HuH-7.5 (cell line): ENCODE measurements at regions not wholly inside any gene's neighbourhood (a gene's known extent, or its start where the extent isn't known, plus 50 kb on each side); places are given as distances from the start of the nearest gene placed in this dataset.

ENCODE experiments used
- DNase-seq: peaks from one replicate; pipeline ENCODE4 v3.0.0; 2011; ENCODE audit warnings: low spot score

DNA sequence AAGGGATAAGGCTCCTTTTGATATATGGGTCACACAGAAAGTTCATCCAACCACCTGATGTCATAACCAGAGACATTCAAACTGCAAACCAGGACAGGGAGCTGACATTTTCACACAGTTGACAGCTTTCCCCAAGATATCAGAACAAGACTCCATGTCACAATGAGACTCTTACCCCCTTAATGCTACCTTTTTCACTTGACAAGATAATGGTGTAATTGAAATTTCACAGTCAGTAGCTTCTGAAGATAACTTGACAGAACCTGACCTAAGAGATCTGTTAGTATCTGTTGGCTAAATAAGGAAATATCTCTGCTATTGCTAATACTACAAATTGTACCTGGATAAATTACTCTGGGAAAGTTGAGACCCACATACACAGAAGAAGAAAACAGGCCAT, 187.3 kb downstream of the C12orf50 start:
- no peak for DNase-seq

DNA sequence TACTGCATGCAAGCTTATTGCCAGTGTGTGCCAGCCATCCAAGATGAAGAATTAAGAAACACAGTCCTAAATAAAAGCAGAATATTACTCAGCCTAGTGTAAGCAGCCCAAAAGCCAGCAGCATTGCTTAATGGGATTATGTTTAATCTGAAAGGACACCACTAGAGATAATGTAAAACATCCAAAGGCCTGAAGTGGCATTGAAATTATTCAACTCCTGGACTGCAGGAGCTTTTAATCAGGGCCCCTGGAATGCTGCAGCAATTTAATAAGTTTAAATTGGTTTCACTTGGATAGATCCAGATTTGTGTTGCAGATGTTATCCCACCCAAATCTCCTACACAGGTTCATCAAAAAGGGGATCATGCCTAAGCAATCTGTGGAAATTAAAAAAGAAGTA, 193.0 kb downstream of the C12orf50 start:
- no peak for DNase-seq

DNA sequence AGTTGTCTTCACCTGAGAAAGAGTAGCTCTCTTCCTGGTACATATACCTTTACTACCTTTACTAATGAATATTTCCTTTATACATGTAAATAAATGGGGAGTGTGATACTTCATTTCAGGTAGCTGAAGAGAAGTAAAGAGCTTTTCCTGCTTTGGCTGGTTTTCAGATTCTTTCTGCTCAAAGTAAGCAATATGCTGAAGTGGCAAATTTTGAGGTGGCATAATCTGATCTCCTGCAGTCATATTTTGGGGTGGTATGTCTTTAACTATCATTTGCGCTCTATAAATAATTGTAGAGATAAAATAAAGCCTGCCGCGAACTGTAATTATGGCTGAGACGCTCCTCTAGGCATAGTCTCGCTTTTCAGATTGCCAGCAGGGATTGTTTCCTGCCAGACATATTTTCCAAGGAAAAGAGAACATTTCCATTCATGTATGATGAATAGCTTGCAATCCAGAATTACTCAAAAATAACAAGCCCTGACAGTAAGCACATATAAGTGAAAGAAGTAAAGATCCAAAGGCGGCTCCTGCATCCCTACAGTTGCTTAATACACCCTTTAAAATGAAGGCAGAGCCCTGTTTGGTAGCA, 200.7 kb downstream of the C12orf50 start:
- no peak for DNase-seq

DNA sequence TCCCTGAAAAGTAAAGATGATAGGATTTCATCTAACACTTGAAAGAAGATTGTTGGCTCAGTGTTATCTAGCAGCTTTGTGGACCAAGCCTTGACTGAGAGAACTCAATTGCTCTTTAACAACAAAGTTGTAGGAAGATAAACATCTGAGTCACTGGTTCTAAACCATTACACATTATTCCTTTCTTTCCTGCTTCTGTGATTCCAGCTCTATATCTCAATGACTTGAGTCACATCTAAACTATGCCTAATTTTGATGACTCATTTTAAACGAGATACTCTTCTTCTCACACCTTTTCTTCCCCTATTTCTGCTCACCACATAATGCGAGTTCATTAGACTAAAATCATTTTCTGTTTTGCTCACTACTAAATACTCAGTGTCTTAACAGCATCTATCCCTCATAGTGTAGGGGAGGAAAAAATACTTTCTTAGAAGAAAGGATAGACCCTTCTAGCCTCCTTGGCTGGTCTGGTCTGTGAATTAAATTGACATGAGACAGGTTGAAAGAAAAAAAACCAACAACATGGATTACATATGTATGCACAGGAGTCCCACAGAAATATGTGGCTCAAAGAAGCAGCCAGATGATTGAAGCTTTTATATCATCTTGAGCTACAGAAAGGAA, 201.4 kb downstream of the C12orf50 start:
- DNase-seq = no peak

DNA sequence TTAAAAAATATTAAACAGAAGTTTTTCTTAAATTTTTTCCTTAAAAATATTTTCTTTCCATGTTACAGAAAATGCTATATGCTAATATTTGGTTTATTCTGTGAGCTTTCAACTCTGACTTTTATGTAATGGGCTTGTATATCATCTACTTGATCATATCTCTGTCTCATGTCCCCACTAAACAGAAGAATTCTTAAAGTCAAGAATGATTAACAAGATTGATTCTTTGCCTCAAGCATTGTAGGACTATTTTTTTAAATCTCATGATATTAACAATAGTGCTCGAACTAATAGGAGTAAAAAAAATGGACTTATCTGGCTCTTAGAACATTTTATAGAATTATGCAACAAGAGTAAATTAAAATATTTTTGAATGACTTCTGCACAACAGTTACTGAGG, 206.3 kb downstream of the C12orf50 start:
- no peak for DNase-seq

DNA sequence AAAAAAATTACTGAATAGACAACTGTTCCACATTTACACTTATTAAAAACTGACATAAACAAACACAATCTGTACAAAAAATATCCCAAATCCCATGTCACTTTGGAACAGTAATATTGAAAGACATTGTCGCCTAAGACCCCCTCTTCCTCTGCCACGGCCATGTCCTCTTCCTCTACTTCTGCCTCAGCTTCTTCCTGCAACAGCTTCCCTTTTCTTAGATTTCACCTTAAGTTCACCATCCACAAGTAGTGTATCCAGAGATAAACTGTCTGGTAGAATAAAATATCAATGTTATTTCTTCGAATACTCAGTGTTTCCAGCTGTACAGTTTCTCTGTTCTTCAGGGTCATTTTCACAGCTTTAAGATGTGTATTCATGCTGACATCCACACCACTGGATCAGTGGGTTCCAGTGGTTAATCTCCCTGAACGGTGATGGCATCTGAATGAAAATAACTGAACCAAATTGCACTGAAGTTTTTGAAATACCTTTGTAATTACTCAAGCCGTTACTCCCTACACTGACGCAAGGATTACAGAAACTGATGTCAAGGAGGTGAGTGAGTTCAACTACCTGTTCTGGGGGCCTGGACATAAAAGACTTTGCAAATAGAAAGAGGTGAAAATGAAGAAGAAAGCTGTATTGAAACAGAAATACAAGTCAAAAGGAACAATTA, 208.5 kb downstream of the C12orf50 start:
- no peak for DNase-seq

DNA sequence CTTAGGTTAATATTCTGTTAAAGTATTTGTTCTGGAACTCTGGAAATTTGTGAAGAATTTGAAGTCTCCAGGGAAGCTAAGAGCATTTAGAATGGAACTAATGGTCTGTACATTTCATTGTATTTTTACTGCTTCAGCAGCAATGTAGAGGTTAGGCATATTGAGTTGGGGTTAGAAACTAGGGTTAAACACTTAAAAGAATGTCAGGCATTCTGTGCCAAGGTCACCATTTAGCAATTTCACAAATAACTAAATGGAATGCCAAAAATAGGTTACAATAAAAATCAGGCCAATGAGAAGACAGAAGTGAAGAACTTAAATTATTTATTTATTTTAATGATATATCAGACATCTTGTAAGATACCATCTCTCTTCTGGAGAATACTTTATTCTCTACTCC, 210.8 kb downstream of the C12orf50 start:
- DNase-seq = no peak

DNA sequence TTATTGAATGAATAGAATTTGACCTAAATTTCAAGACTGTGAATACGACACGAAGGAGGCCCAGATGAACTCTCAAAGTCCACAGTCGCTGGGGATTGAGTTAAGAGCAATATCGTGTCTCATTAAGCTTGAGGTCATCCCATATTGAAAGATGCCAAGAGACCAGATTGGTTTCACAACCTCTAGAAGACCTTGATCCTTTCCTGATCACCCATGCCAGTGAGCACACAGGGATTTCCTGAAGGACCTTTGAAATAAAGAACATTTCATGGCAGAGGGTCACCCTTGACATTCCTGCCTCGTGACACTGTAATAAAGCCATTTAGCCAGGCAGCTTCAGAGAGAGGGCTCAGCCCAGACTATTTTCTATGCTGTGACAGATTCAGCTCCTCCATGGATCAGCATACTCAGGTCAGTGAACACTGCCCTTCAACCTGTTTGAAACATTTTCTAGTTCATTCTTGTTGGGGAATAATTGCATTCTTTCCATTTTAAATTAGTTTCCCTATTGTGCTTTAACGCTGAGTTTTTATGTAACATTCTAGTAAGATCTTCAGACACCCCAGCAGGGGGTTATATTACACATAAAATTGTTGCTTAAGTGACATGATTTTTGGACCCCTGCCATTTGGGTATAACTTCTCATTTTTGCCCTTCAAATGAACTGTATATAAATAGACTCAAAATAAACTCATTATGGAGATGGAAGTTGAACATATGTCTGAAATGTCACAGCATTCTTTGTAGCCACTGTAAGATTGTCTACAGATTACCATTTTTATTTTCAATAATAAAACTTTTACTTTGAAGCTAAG, 213.2 kb downstream of the C12orf50 start:
- no peak for DNase-seq

DNA sequence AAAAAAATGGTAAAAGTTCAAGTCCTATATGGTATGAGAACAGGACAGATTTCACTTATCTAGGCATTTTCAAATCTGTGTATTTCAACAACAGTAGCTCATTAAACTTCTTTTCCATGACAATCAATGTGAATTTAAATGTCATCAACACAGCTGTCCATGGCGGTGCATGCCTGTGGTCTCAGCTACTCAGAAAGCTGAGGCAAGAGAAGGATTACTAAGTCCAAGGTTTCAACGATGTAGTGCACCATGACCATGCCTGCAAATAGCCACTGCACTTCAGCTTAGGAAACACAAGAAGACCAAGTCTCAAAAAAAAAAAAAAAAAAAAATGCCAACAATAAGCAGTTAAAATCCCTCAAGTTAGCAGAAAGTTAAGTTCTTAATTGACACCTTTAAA, 214.6 kb downstream of the C12orf50 start:
- no peak for DNase-seq

DNA sequence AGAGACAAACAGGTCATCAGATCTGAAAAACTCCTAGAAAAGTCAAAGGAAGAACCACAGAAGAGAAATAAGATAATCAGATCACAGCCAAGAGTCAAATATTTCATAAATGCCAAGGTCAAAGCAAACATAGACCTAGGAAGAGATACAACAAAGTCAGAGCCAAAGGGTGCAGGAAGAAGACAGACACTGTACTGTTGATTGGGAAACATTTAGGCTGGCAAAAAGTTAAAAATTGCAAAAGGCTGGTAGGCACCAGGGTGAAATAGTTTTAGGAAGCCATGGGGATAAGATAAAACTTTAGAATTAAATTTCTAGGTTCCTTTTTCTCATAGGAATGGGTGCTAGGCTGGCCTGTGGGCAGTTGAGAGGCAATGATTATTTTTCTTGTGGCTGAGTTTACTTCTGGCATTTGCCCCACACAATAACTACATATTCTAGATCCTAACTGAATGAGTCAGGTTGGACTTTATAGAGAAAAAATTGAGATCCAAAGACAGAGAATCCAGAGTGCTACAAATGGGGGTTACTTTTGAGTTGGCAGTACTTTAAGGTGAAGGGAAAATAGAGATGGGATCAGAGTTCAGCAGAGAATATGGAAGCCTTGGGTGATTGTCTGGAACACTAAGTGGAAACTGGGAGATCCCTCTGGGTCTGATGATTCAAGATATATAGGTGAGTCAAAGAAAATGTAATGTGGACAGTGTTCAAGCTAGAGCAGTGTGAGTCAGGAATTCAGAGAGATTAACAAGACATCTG, 215.5 kb downstream of the C12orf50 start:
- DNase-seq = no peak

DNA sequence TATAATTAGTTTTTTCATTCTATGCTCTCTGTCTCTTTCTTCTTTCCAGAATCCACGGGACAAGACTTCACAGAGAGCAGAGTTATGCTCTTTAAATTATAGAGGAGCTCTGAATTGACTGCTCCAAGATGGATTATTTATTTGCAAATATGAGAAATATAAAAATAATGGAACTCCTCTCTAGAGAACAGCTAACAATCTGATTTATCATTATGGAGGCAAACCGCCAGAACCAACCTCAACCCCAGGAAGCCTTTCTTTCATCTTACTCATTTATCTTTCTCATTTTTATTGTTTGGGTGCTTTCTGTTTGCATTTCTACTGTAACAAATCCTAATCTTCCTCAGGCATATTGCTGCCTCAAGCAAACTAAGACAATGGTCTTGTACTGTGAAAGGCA, 216.5 kb downstream of the C12orf50 start:
- DNase-seq = no peak

DNA sequence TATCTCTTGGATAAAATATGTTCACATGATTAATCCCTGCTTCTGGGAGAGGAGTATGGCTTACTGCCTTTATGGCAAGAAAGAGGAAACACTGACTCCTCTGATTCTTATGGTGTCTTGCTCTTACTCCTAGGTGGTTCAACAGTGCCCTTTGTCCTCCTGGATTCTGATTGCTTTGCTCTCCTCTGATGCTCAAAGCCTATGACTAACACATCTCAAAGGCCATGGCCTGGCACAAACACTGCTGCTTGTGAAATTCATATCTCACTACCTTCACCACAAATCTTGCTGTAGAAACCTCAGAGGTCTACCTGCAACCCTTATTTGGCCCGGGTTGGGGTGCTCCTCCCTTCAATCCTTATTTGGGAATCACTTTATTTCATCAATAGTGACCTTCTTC, 217.2 kb downstream of the C12orf50 start:
- DNase-seq = no peak

DNA sequence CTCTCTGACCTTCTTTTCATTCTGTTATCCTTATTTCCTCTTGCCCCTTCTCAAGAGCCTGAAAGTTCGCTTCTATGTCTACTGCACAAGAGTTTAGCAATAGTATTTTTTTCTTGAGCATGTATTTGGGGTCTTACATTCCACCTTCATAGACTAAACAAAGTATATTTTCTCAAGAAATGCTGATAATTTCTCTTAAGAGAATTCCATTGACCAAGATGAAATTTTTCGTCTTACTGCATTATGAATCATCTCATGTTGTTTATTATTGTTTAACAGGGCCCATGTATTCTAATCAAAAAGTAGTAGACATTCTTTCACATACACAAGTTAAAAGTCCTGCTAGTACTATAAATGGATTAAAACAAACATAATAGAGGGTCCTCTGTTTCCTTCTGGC, 219.3 kb downstream of the C12orf50 start:
- no peak for DNase-seq

DNA sequence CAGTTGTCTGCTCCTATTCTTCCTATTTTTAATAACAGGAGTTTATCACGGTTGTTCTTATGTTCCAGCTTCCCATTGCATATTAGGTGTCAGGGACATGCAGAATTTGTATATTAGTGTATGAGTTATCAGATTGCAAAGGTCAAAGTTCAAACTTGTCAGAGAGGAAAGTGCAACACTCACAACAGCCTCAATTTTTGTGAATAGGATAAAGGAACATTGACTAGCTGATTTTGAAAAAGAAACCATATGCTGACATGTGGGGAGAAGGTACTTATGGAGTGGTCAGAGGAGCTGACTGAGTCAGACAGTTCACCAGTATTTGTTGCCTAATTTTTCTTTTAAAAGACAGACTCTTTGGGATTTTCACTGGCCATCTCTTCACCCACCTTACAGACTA, 222.1 kb downstream of the C12orf50 start:
- DNase-seq = no peak

DNA sequence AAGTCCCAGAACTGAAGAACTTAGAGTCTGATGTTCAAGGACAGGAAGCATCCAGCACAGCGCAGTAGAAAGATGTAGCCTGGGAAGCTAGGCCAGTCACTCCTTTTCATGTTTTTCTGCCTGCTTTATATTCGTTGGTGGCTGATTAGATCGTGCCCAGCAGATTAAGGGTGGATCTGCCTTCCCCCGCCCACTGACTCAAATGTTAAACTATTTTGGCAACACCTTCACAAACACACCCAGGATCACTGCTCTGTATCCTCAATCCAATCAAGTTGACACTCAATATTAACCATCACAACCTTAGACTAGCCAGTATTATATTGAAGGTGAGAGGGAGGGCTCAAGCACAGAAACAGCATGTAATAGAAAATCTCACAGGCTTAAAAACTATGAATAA, 222.9 kb downstream of the C12orf50 start:
- DNase-seq = no peak

DNA sequence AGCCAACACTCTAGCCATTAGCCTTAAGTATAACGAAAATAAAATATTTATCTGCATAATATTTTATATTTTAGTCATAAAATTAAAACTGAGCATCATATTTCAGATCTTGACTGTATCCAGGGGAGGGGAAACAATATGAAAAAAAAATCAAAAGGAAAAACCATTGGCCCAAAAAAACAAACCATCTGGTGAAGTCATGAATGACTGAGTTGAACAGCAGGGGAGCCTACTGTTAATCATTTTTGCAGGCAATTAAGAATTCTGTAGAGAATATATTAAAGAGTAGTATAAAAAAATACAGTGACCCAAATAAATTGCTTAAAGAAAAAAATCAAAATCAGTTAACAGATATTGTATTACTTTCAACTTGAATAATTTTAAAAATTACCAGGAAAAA, 224.8 kb downstream of the C12orf50 start:
- no peak for DNase-seq

DNA sequence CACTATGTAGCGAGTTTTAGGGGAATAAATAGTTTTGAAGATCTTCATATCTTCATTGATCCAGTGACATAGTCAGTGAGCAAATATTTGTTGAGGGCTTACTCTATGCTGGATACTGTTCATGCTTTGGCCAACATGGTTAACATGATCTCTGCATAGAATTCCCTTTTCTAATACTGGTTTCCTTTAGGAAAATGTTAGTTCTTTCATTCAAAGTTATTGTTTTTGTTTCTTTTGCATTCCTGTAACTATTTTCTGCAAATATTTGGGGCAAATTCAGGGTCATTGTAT, 226.5 kb downstream of the C12orf50 start:
- no peak for DNase-seq

DNA sequence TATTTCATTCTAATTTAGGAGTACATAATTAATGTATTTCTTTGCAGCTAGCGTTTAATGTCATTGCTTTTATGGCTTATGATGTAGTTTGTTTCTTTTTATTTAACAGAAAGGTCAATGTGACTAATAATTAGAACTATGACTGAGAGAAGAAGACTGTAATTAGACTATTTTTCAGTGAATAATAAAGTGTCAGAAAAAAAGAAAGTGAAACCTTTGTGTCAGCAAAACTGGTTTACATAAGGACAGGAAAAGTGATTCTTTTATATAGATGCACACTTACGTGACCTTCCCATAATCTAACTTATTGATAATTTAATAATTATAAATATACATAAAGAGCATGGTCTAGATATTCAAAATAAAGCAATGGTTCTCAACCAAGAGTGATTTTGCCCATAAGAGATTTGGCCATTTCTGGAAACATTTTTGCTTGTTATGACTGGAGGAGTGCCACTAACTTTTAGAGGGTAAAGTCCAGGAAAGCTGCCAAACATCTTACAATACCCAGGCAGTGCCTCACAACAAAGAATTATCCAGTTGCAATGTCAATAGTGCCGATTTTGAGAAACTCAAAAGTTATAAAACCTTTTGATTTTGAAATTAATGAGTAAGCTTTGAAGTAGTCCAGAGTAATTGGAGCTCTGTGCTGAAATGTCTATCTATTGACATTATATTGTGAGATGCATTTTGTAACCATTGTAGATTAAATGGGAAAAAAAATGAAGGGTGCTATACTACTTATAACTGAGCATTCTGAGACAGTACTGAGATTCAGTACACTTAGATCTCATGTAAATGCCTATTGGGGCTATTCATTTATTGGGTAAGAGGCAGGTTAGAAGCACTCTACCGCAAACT, 227.1 kb downstream of the C12orf50 start:
- no peak for DNase-seq

DNA sequence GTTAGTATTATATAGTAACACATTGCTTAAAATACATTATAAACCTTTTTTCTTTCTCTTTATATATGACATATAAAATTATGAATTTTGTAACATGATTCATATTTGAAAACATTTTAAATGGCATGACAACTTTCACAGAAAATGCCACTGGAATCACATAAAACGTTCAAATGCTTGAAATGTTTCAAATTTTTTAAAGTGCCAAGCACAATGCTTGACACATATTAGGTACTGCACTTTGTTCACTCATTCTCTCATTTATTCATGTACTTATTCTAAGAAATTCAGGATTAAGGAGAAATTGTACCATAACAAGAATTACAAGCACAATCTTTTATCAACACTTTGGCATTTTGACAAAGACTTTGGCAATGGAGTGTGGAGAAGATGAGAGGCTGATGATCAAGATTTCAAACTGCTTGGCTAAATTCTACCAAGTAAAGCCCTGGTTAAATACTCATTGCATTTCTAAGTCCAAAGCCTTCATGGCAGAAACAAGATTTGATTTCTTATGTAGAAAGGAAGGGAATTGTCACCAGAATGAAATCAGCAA, 232.2 kb downstream of the C12orf50 start:
- no peak for DNase-seq

DNA sequence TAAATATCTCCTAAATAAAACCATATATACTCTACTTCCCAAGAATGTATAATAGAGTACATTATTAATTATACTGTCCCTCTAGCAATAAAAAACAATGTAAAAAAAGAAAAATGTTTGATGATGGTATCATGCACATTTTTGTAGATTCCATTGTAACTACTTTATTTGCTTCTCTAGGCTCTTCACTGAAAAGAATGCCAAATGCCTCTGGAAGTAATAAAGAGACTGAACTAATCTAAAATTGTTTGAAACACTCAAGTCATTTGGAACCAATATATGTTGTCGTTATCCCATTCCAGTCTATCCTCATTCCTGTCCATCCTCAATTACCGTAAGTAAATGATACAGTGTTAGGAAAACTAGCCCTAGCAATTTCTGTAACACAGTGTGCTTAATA, 233.6 kb downstream of the C12orf50 start:
- DNase-seq = no peak

DNA sequence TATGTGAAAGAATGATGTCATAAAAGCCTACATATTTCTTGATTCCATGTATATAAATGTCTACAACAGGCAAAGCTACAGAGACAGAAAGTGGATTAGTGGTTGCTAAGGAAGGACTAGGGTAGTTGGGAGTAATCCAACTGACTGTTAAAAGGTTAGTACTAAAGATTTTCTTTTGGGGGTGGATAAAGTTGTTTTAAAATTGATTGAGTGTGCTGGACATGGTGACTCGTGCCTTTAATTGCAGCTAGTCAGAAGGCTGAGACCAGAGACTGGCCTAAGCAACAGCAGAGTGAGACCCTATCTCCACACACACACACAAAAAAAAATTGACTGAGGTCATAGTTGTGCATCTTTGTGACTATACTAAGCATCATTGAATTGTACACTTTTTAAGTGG, 234.3 kb downstream of the C12orf50 start:
- no peak for DNase-seq
